ENCODE measurements at regions not wholly inside any gene's neighbourhood (a gene's known extent, or its start where the extent isn't known, plus 50 kb on each side); places are given as distances from the start of the nearest gene placed in this dataset.
"Not testable (repeated sequence)": the region's sequence is repeated elsewhere in the genome, so short reads cannot be mapped to it uniquely, and the experiment has no call there.

DNA sequence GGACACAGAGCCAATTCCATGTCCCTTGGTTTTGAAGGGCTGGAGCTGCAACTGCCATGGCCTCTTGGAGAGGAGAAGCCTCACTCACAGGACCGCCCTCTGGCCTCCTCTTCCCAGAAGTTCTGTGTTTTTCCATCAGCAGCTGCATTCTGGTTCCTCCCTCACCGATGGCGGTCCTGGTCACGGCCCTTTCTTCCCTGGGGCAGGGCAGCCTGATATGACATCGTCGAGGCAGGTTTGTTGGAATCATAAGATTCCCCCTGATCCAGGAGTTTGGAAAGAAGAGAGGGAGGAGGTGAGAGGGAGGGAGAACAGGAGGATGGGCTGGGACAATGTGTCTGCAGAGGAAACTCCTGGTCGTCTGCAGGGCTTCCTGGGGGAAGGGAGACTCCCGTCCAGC, 82.7 kb upstream of the PDZD8 start:
- intact Hi-C loops (cut with DNase I; ENCODE audit: low total_unique reads): no loop called here
- Histone ChIP-seq H3K27me3 (no peaks in the 10 kb centered on the region), H3K9me3 (peaks cover 0 to 8% of the 10 kb centered on the region in 2 donors), H3K4me3 (no peak overlapping the region), H3K36me3 (no peaks in the 10 kb centered on the region), H3K4me1 (no peaks in the 10 kb centered on the region), H3K27ac (no peak overlapping the region)
- TF ChIP-seq, protein P1, sequence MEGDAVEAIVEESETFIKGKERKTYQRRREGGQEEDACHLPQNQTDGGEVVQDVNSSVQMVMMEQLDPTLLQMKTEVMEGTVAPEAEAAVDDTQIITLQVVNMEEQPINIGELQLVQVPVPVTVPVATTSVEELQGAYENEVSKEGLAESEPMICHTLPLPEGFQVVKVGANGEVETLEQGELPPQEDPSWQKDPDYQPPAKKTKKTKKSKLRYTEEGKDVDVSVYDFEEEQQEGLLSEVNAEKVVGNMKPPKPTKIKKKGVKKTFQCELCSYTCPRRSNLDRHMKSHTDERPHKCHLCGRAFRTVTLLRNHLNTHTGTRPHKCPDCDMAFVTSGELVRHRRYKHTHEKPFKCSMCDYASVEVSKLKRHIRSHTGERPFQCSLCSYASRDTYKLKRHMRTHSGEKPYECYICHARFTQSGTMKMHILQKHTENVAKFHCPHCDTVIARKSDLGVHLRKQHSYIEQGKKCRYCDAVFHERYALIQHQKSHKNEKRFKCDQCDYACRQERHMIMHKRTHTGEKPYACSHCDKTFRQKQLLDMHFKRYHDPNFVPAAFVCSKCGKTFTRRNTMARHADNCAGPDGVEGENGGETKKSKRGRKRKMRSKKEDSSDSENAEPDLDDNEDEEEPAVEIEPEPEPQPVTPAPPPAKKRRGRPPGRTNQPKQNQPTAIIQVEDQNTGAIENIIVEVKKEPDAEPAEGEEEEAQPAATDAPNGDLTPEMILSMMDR (IDR thresholded peaks at IDR 0.05): no peak
- TF ChIP-seq POLR2AphosphoS5 (IDR thresholded peaks at IDR 0.05) (no peak), POLR2A (IDR thresholded peaks at IDR 0.05) (no peak)
- DNase-seq (ENCODE audit: low spot score in 2 of 2): no peak

GRCh38 chr10:117457071-117457810, 82.0 kb upstream of the PDZD8 start:
- H3K4me3 ChIP-seq: no peak overlapping the region
- H3K9me3 ChIP-seq: peaks cover 0 to 8% of the 10 kb centered on the region in 2 donors
- DNase-seq (ENCODE audit: low spot score in 2 of 2): no peak
- TF ChIP-seq, protein P1 (IDR thresholded peaks at IDR 0.05): no peak
- TF ChIP-seq POLR2A (IDR thresholded peaks at IDR 0.05): no peak
- no peak for TF ChIP-seq POLR2AphosphoS5 (IDR thresholded peaks at IDR 0.05)
- intact Hi-C loops (cut with DNase I; ENCODE audit: low total_unique reads): no loop called here
- no peaks in the 10 kb centered on the region for H3K27me3 ChIP-seq
- no peak overlapping the region for H3K27ac ChIP-seq
- no peaks in the 10 kb centered on the region for H3K36me3 ChIP-seq
- no peaks in the 10 kb centered on the region for H3K4me1 ChIP-seq

- Histone ChIP-seq H3K4me3 (no peak overlapping the region), H3K9me3 (peaks cover 0 to 8% of the 10 kb centered on the region in 2 donors), H3K4me1 (no peaks in the 10 kb centered on the region), H3K27me3 (no peaks in the 10 kb centered on the region), H3K27ac (no peak overlapping the region), H3K36me3 (no peaks in the 10 kb centered on the region)
- intact Hi-C loops (cut with DNase I; ENCODE audit: low total_unique reads): no loop called here
- DNase-seq (ENCODE audit: low spot score in 2 of 2): no peak
- TF ChIP-seq, protein P1 (IDR thresholded peaks at IDR 0.05): no peak
- TF ChIP-seq POLR2AphosphoS5 (IDR thresholded peaks at IDR 0.05) (no peak), POLR2A (IDR thresholded peaks at IDR 0.05) (no peak)
Measured at GRCh38 chr10:117455346-117455745, 80.1 kb upstream of the PDZD8 start.

GRCh38 chr10:117454502-117454901, 79.3 kb upstream of the PDZD8 start:
- no peaks in the 10 kb centered on the region for H3K36me3 ChIP-seq
- no peak overlapping the region for H3K27ac ChIP-seq
- intact Hi-C loops (cut with DNase I; ENCODE audit: low total_unique reads): no loop called here
- DNase-seq (ENCODE audit: low spot score in 2 of 2): no peak
- peaks cover 0 to 8% of the 10 kb centered on the region in 2 donors for H3K9me3 ChIP-seq
- no peak overlapping the region for H3K4me3 ChIP-seq
- TF ChIP-seq POLR2A (IDR thresholded peaks at IDR 0.05) (no peak), POLR2AphosphoS5 (IDR thresholded peaks at IDR 0.05) (no peak)
- TF ChIP-seq, protein P1 (IDR thresholded peaks at IDR 0.05): no peak
- H3K27me3 ChIP-seq: no peaks in the 10 kb centered on the region
- H3K4me1 ChIP-seq: no peaks in the 10 kb centered on the region

DNA sequence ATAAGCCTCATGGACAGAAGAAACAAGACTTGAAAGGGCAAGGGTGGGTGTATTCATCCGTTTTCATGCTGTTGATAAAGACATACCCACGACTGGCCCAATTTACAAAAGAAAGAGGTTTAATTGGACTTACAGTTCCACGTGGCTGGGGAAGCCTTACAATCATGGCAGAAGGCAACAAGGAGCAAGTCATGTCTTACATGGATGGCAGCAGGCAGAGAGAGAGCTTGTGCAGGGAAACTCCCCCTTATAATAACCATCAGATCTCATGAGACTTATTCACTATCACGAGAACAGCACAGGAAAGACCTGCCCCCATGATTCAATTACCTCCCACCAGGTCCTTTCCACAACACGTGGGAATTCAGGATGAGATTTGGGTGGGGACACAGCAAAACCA, 78.2 kb upstream of the PDZD8 start:
- H3K4me3 ChIP-seq; H3K4me1 ChIP-seq; H3K36me3 ChIP-seq; DNase-seq (ENCODE audit: low spot score in 2 of 2); H3K27ac ChIP-seq; H3K27me3 ChIP-seq; intact Hi-C loops (cut with DNase I; ENCODE audit: low total_unique reads); H3K9me3 ChIP-seq: not testable (repeated sequence)
